HG03354 (cell line): ENCODE measurements at regions not wholly inside any gene's neighbourhood (a gene's known extent, or its start where the extent isn't known, plus 50 kb on each side); places are given as distances from the start of the nearest gene placed in this dataset.
"Not testable (repeated sequence)": the region's sequence is repeated elsewhere in the genome, so short reads cannot be mapped to it uniquely, and the experiment has no call there.

ENCODE experiments used
- ATAC-seq: cut with Tn5 transposase; IDR thresholded peaks from one replicate; pipeline ENCODE4 v1.9.1; 2021; ENCODE audit warnings: mild to moderate bottlenecking; ENCODE audit not compliant: unreplicated experiment, poor library complexity, severe bottlenecking

DNA sequence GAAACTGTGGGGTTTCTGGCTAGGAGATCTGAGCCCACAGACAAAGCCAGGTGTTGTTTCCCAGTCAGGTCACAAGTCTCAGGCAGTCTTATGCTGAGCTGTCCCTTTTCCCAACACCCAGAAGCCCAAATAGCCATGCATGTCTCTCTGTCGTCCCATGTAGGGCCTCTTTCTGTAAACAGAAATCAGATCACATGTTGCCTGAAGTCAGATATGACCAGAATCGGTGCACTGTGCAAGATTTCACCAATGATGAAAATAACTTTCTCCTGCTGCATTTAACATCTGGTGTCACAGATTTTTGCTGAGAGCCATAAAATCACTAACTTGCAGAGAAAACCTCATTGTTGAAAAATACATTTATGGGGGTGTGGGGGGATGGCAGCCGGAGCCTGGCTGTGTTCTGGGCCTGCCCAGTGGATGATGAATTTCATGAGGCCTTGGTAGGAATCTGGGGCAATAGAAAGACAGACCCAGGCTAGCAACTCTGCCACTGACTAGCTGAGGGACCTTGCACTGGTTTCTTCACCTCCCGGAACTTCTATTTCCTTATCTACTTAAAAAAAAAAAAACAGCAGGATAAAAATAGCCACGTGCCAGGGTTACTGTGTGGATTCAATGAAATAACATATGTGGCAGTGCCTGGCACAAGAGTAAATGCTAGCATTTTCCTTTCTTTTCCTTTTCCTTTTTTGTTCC is 158.8 kb upstream of the NFIA start:
- no peak for ATAC-seq

DNA sequence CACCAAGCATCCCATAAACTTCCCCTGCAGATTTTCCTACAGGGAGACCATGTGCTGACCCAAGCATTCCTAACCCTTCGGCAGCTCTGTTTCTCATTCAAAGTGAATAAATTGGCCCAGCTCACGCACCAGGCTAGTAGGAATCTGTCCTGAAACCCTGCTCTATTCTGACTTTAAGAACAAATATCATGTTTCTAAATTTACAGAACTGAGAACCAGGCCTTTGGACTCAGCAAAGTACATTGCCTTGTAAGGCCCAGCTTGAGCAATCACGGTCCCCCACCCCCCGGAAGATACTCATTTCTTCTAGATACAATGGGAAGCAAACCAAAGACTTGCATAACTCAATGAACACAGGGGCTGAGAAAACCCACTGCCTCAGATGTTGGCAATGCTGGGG is 160.1 kb upstream of the NFIA start:
- ATAC-seq = no peak

DNA sequence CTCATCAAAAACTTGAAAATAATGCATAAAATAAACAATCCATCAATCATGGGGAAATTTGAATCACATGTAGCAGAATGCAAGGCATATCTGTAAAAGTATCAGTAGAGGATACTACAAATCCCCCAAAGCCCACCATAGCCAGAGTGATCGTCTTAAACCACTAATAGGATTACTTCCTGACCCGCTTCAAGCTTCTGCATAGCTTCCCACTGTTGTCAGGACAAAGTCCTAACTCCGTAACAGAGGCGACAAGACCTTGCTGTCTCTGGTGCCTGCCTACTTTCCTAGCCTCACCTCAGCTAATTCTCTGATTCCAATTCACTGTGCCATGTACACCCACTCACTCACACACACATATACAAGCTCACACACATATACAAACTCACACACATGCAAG is 161.2 kb upstream of the NFIA start:
- no peak for ATAC-seq

DNA sequence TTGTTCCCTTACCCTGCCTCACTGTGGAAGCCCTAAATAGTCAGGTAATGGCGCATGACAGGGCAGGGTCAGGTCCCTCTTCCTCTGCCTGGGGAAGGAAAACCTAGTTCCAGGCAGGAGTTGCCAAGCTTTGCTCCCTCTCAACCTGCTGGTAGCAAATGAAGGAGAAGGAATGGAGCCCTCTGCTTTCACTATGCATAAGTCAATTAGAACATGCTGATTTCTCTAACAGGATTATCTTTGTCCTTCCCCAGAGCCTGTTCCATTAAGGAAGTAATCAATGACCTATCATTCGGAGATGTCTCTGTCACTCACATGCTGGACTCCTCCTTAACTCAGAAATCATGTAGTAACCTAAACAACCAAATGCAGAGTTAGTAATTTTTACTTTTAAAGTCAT is 161.8 kb upstream of the NFIA start:
- no peak for ATAC-seq

DNA sequence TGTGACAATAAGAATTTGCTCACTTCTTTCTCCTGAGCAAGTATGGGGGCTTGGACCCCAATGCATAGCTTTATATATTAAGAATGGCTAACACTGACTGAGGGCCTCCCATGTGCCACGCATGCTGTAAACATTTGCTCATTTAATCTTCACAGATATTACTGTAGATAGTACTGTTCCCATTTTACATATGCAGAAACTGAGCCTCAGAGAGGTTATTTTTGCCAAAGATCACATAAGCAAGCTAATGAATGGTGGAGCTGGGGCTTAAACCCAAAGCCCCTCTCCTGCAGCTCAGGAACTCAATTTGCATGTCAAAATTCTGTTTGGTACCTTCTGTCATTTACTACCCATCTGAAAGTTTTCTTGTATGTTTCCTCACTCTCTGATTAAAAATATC is 163.5 kb upstream of the NFIA start:
- no peak for ATAC-seq

DNA sequence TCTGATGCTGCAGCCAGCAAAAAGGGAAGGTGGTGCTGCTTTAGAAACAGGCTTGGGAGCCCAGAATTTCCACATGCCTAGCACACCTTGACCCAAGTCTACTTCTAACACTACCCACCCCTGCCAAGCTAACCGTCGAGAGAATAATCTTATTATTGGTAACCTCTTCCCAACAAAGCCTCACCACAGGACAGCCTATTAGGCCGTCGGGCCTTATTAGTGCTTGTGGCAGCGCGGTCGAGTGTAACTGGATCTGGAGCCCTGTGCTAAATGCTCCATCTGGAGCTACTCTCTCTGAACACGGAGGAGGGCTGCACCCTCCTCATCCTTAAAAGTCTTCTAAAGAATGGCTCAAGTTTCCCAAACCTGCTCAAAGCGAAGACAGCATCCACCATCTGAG is 165.5 kb upstream of the NFIA start:
- ATAC-seq = no peak

DNA sequence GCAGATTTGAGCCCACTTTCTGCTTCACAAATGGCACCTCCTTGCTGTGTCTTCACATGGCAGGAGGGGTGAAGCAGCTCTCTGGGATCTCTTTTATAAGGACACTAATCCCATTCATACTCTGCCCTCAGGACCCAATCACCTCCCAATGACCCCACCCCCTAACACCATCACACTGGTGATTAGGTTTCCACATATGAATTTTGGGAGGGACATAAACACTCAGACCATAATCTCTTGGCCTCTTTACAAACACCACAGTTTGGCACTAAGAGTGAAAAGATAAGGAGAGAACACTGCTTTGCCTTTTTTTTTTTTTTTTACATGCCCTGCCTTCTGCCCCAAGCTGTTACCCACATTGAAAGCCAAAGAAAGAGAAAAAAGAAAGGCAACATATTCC is 166.2 kb upstream of the NFIA start:
- no peak for ATAC-seq

DNA sequence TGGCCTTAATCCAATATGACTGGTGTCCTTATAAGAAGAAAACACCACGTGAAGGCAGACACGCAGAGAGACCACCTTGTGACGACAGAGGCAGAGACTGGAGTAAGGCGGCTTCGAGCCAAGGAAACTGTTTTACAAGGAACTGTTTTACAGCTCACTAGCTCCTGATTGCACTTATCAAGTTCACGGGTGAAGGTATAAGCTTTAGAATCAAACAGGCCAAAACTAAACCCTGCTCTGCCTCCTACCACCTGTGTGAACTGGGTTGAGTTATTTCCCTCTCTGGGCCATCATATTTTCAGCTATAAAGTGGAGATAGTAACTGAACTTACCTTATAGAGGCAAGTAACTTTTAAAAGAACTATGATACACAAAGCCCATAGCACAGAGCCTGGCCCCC is 166.9 kb upstream of the NFIA start:
- ATAC-seq = no peak

DNA sequence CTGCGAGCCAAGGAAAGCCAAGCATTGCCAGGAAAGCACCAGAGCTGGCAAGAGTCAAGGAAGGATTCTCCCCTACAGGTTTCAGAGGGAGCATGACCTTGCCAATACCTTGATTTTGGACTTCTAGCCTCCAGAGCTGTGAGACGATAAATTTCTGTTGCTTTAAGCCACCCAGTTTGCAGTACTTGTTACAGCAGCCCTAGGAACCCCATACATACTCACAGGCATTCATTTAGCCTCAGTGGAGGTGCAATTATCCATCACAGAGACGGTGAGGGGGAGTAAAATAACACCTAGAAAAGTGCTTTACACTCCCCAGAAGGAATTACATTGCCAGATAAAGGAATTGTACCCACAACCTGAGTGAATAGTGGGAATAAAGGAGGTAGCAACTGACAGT is 167.4 kb upstream of the NFIA start:
- ATAC-seq = no peak

DNA sequence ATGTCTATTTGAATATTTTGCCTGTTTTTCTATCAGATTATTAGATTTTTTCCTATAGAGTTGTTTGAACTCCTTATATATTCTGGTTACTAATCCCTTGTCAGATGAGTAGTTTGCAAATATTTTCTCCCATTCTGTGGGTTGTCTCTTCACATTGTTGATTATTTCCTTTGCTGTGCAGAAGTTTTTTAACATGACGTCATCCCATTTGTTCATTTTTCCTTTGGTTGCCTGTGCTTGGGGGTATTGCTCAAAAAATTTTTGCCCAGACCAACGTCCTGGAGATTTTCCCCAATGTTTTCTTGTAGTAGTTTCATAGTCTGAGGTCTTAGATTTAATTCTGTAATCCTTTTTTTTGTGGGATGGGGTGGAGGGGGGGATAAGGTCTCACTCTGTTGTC is 168.7 kb upstream of the NFIA start:
- not testable (repeated sequence) for ATAC-seq

DNA sequence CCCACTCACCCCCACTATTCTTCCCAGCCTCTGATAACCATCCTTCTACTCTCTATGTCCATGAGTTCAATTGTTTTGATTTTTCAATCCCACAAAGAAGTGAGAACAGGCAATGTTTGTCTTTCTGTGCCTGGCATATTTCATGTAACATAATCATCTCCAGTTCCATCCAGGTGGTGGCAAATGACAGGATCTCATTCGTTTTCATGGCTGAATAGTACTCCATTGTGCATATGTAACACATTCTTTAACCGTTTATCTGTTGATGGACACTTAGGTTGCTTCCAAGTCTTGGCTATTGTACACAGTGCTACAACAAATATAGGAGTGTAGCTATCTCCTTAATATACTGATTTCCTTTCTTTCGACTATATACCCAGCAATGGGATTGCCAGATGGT is 169.3 kb upstream of the NFIA start:
- no peak for ATAC-seq

DNA sequence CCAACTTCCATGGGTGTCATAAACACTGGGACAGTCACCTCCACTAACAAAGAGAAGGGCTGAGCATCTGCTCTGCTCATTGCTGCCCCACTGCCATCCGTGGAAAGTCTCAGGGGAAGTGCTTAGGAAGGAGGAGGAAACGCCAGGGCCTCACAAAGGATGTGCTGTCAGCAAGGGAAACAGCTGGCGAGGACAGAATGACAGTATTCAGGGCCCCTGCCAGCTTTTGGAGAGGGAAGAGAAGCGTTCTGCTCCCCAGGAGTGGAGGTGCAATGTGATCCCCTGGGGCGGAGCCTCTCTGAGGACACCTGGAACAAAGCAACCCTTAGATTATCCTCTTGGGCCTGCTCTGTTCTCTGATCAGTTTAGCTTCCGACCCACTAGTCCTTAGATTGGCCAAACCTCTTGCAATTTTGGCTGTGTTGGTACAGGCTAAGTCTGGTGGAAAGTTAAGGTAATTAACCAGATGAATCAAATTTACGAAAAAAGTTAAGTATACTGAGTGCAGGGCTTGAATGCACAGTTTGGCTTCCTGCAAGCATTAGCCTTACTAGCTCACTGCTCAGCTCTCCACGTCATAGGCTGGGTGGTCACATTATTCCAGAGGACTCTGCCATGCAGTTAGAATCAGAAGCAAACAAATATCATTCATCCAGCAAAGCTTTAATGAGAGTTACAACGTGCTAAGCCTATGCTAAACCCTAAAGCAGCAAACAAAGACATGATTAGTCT is 170.2 kb upstream of the NFIA start:
- no peak for ATAC-seq

DNA sequence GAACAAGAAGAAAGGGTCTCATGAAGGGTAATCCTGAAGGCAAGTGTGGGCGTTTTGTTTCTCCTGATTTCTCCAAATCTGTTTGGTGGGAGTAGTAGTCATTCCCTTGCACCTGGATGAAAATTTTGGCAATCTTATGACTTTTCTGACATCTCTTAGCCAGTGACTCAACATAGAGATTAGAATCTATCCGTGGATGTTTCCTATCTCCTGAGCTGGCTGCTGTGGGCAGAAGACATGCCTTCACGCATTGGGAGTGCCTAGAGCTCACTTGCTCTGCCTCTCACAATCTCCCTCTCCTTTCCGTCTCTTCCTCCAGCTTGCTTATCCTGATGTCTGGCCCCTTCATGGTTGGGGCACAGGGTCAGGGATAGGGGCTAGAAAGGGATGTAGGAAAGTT is 174.2 kb upstream of the NFIA start:
- ATAC-seq = no peak

DNA sequence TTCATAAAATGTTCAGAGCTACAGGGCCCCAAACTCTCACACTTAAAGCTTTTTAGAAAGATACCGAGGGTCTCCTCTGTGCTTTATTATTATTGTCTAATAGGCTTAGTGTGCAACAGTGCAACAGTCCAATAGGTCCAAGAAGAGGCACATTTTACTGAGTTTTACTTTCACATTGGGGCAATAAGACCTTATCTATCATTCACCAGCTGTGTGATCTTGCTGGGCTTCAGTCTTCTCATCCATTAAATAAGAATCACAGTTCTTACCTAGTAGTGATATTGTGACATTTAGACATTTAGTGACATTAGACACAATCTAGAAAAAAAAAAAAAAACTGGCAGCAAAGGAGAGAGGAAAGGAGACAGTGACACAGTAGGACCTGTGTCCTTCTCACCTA is 175.8 kb upstream of the NFIA start:
- no peak for ATAC-seq

DNA sequence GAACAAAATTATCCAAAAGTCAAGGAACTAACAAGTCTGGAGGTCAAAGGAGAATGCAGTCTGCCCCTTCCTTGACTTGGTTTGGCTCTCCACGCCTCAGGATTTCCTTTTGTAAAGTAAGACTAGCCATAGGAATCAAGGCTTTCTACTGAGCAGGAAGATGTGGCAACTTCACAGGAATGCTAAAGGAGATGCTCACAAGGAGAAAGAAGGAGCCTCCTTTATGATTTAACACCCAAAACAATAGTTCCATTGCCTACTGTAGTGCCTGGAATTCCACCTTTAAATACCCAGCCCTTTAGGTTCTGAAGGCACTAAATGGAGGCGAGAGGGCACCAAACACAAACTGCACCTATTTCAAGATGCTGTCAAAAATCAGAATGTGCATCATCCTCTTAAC is 176.3 kb upstream of the NFIA start:
- no peak for ATAC-seq

DNA sequence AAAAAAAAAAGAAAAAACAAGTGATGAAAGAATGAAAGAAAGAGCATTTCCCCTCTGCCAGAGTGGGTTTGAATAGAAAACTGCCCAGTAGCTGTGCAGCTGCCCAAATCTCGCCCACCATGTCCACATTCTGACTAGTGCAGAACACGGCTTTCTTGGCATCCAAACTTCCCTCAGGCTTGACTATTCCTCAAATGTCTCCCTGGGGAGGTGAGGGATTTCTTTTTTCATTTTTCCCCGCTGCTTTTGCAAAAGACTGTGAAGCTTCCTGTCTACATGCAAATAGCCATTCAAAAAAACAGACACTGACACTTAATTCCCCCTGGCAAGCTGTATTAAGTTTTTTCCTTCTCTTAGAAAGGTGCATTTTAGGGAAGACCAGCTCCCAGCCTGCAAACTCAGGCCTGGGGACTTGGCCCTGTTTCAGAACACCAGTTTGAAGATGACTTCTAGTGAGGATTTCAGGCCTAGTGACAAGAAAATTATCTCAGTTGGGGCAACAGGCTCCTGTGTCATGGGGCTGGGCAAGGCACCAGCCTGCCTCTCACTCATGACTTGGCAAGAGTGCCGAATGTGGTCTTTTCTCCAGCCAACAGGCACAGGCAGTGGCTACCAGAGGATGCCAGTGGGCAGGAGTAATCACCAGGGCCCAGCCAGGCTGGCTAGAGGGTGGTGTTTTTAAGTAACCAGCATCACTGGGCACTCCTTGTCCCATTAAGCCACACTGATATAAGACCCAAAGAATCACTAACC is 178.1 kb upstream of the NFIA start:
- ATAC-seq = no peak

DNA sequence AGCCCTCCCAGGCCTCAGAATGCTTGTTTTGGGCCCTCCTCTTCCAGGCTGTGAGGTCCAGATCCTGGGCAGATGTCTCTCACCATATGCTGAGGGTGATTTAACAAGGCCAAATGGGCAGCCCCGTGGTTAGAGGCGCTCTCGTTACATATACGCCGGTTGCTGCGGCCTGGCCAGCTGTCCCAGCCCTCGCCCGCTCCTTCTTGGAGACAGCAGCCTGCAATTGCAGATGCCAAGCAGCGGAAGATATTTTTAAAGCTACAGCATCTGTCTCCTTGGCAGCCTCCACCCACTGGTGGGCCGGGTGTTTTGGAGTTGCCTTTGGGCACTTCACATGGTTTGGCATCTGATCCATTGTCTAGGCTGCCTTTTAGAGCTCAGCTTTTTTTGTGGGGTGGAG is 178.8 kb upstream of the NFIA start:
- ATAC-seq = no peak

DNA sequence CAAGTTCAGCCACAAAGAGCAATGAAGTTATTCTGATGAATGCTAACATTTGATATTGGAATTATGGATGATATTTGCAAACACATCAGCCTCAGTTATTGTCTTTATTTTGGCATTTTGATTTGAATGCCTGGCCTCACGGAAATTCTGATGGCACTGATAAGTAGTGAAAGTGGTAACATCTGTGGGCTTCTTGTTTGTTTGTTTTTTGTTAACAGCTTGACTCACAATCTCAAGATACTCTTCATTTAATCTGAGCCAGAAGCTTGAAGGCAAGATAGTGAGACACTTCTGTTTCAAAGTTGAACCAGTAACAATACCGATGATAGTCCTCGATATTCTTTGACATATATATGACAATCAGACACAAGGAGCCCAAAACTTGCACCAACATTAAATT is 182.9 kb upstream of the NFIA start:
- no peak for ATAC-seq

DNA sequence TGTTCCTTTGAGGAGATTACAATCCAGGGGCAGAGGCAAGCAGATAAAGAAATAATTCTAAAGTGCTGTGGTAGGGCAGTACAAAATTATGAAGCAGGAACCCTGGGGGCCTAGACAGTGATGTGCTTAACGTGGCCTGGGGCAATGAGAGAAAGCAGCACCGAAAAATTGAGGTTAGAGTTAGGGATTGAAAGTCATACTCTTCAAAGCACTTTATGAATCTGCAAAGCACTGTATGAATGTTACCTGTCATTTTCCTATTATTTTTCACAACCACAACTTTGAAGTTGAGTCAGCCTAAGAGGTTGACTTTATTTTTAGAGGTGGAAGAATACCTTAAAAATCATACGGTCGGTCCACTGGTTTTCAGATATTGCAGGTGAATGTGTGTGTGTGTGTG is 183.4 kb upstream of the NFIA start:
- peak; percentile 81 for ATAC-seq

DNA sequence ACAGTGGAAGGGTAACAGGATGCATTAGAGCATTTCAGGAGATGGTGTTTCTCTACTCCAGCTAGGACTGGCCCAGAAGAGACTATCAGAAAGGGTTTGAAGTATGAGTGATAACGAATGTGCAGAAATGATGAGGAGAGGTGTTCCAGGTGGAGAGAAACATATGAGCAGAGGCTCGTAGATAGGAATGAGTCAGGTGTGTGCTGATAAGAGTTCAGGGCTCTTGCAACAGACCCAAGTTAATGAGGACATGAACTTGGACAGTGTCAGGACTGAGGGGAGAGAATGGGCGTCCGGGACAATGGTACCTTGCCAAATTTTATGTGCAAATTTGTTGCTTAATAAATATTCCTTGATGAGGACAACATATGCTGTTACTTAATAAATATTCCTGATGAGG is 183.9 kb upstream of the NFIA start:
- ATAC-seq = no peak

DNA sequence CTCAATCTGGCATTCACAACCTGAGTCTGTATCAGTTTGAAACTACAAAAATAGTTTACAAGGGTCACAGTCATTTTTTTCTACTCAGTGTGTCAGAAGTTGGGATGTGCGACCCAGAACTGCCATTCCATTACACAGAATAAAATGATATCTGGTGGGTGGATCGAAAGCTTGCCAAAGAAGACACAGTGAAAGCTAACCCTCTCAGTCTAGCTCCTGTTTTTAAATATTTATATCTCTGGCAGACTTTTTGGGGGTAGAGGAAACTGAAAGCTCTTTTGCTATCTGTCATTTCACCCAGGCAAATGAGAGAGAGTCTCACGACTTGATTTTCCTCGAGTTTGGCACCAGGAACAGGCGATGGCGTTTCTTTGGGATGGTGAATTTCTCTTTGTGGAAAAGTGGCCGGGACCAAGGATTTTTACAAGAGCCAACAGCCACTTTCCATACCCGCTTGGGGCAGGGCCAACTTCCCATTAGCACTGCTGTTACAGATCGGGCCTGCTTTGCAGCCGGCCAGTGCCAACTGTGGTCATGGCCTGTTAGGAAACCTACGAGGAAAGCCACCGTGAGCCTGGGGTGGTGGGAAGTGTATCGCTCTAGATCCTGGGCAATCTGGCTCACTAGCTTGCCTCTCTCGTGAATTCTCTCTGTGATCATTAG is 185.5 kb upstream of the NFIA start:
- no peak for ATAC-seq
